MCF 10A (cell line): ENCODE measurements at regions not wholly inside any gene's neighbourhood (a gene's known extent, or its start where the extent isn't known, plus 50 kb on each side); places are given as distances from the start of the nearest gene placed in this dataset.

Experiments
- BruUV-seq: library from RNA; stranded (reverse); fragments of 400-500 nt; replicated peaks from 2 replicates; lab custom pipeline; 2021; lab: Mats Ljungman, UMichigan
- CTCF ChIA-PET: fragments of 300-600 bp; sonication (Branson Sonifier 250); formaldehyde crosslinking; extraction: SDS; loops from one replicate; lab custom pipeline; 2021; ENCODE audit warnings: antibody characterized with exemption, inconsistent platforms; lab: Yijun Ruan, JAX
- POLR2A ChIA-PET: fragments of 300-600, 350-650 bp; sonication (Branson Sonifier 250); formaldehyde crosslinking; extraction: SDS; loops from one replicate; lab custom pipeline; 2020; ENCODE audit warnings: antibody characterized with exemption, inconsistent platforms; lab: Yijun Ruan, JAX
- DNase-seq: peaks from one replicate; pipeline ENCODE4 v3.0.0-alpha.2; 2018; ENCODE audit not compliant: unreplicated experiment
- H3K27ac Mint-ChIP-seq: one replicate; pipeline ENCODE4 v1.8.0; 2022; ENCODE audit warnings: mild to moderate bottlenecking, low read depth, mixed read lengths; ENCODE audit not compliant: unreplicated experiment
- H3K27me3 Mint-ChIP-seq: one replicate; pipeline ENCODE4 v1.8.0; 2022; ENCODE audit warnings: mixed read lengths; ENCODE audit not compliant: insufficient read depth, unreplicated experiment
- H3K36me3 Mint-ChIP-seq: one replicate; pipeline ENCODE4 v1.8.0; 2022; ENCODE audit warnings: mild to moderate bottlenecking, moderate library complexity, mixed read lengths; ENCODE audit not compliant: insufficient read depth, unreplicated experiment
- H3K4me1 Mint-ChIP-seq: one replicate; pipeline ENCODE4 v1.8.0; 2022; ENCODE audit warnings: mixed read lengths; ENCODE audit not compliant: insufficient read depth, unreplicated experiment
- H3K4me3 Mint-ChIP-seq: one replicate; pipeline ENCODE4 v1.8.0; 2022; ENCODE audit warnings: mild to moderate bottlenecking, moderate library complexity, mixed read lengths; ENCODE audit not compliant: unreplicated experiment
- H3K9me3 Mint-ChIP-seq: one replicate; pipeline ENCODE4 v1.8.0; 2022; ENCODE audit warnings: mixed read lengths; ENCODE audit not compliant: unreplicated experiment
- intact Hi-C: fragments of 100-400 bp; cut with micrococcal nuclease; formaldehyde crosslinking; loops from 2 replicates; pipeline ENCODE4 v1.14.1; 2022
- TF ChIP-seq, protein P1 (sequence below): fragments of 200-600 bp; IDR thresholded peaks from one replicate; pipeline ENCODE4 v1.8.0; 2022; ENCODE audit warnings: antibody characterized with exemption, mild to moderate bottlenecking; ENCODE audit not compliant: unreplicated experiment

DNA sequence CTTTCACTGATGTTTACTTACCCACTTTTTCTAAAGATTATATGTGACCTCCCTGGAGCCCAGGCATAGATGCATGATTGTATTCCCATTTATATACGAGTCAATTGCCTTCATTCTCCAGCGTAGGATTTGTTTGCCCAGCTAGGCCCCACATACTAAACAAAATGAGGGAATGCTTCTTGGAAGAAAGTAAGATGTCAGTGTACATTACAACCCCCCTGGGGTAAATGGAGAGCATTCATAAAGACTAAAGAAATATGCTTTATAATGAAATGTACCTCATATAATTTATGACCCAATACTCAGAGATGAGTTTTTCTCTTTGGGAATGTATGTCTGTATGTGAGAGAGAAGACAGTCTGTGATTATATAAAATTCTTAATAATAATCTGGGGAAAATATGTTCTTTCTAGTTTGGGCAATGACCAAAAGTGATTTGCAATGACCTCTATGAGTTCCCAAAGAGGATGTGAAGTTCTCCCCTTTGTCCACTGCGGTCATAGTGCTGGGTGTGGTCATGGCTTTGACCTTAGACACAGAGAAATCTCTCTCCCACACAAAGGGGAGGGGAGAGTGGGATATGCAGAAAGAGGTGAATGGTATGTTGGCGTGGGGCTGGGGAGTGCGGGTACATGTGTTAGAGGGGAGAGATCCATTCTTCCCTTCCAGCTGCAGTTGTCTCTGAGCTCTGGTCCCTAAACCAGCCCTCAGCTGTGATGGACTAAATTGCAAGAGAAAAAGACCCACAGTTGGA lies 175.6 kb downstream of the EN1 start:
- no peaks in the 10 kb centered on the region for H3K27me3 Mint-ChIP-seq
- H3K36me3 Mint-ChIP-seq = no peaks in the 10 kb centered on the region
- H3K9me3 Mint-ChIP-seq = no peaks in the 10 kb centered on the region
- H3K4me1 Mint-ChIP-seq = peaks cover 20% of the 10 kb centered on the region
- H3K27ac Mint-ChIP-seq = no peak overlapping the region
- no TSS peak for BruUV-seq
- H3K4me3 Mint-ChIP-seq = no peak overlapping the region
- ChIA-PET POLR2A (no interaction called here), CTCF (no interaction called here)
- no peak for DNase-seq
- intact Hi-C loops = no loop called here
- TF ChIP-seq, protein P1, sequence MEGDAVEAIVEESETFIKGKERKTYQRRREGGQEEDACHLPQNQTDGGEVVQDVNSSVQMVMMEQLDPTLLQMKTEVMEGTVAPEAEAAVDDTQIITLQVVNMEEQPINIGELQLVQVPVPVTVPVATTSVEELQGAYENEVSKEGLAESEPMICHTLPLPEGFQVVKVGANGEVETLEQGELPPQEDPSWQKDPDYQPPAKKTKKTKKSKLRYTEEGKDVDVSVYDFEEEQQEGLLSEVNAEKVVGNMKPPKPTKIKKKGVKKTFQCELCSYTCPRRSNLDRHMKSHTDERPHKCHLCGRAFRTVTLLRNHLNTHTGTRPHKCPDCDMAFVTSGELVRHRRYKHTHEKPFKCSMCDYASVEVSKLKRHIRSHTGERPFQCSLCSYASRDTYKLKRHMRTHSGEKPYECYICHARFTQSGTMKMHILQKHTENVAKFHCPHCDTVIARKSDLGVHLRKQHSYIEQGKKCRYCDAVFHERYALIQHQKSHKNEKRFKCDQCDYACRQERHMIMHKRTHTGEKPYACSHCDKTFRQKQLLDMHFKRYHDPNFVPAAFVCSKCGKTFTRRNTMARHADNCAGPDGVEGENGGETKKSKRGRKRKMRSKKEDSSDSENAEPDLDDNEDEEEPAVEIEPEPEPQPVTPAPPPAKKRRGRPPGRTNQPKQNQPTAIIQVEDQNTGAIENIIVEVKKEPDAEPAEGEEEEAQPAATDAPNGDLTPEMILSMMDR = no peak

DNA sequence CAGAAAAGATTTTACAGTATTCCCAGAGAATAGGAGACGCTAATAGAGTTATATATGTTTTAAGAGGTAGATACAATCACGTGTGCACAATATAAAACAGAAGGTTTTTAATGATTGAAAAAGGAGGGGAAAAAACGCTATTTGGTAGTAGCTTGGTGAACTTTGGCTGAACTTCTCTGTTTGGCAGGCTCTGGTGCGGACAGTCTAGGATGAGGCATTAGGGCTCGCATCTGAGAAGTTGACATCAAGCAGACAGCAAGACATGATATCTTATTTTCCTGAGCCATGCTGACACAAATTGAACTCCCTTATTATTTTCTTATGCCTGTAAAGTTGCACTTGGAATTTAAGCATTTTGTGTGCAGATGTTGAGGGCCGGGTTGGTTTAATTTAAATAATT lies 176.6 kb downstream of the EN1 start:
- Mint-ChIP-seq H3K4me3 (no peak overlapping the region), H3K36me3 (no peaks in the 10 kb centered on the region), H3K9me3 (no peaks in the 10 kb centered on the region), H3K27me3 (no peaks in the 10 kb centered on the region), H3K27ac (no peak overlapping the region), H3K4me1 (peaks cover 20% of the 10 kb centered on the region)
- CTCF ChIA-PET = interaction anchor here (0.7 to 1.1 kb wide), 2 partner anchors 9 to 15 kb away, joined by 3 read pairs; no protein-coding TSS in a partner anchor
- DNase-seq = no peak
- POLR2A ChIA-PET = no interaction called here
- TF ChIP-seq, protein P1 = no peak
- intact Hi-C loops = no loop called here
- BruUV-seq = no TSS peak

DNA sequence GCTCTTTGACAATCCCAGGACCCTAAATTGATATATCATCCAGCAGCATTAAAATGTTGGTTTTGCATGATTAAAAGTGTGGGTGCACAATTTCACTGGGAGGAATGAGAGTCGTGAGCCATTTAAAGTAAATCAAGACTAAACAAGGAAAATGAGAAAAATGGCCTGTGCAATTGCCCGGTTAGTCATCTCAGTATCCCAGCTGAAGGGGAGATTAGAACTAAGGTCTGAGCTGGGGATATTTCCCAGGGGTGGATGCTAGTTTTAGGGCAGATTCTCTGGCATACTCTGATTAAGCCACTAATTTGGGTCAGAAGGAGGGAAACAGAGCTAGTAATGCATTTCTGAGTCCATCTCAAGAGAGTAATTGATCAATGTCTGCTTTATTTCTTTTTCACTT lies 177.2 kb downstream of the EN1 start:
- Mint-ChIP-seq H3K36me3 (no peaks in the 10 kb centered on the region), H3K27me3 (no peaks in the 10 kb centered on the region), H3K27ac (no peak overlapping the region), H3K9me3 (peaks cover 5% of the 10 kb centered on the region), H3K4me3 (no peak overlapping the region), H3K4me1 (peaks cover 20% of the 10 kb centered on the region)
- TF ChIP-seq, protein P1 = no peak
- CTCF ChIA-PET = interaction anchor here (0.6 to 1.1 kb wide), 3 partner anchors 16 to 635 kb away, joined by 3 to 5 read pairs (median 3); no protein-coding TSS in a partner anchor
- intact Hi-C loops = no loop called here
- DNase-seq = no peak
- no TSS peak for BruUV-seq
- POLR2A ChIA-PET = interaction anchor here (1.4 kb wide), 1 partner anchor 21 kb away, joined by 3 read pairs; no protein-coding TSS in a partner anchor

- intact Hi-C loops = no loop called here
- no peak for DNase-seq
- POLR2A ChIA-PET = interaction anchor here (0.7 to 1.4 kb wide), 2 partner anchors 22 to 29 kb away, joined by 3 read pairs; no protein-coding TSS in a partner anchor
- H3K4me3 Mint-ChIP-seq = no peak overlapping the region
- peaks cover 7% of the 10 kb centered on the region for H3K9me3 Mint-ChIP-seq
- TF ChIP-seq, protein P1 = no peak
- CTCF ChIA-PET = interaction anchor here (0.6 to 1.1 kb wide), 3 partner anchors 16 to 636 kb away, joined by 3 to 5 read pairs (median 3); no protein-coding TSS in a partner anchor
- H3K27me3 Mint-ChIP-seq = no peaks in the 10 kb centered on the region
- no peaks in the 10 kb centered on the region for H3K36me3 Mint-ChIP-seq
- H3K4me1 Mint-ChIP-seq = peaks cover 20% of the 10 kb centered on the region
- no TSS peak for BruUV-seq
- peak overlapping the region; percentile 73 for H3K27ac Mint-ChIP-seq
Measured at GRCh38 chr2:118669654-118670053, 177.8 kb downstream of the EN1 start.
